ENCODE measurements at regions not wholly inside any gene's neighbourhood (a gene's known extent, or its start where the extent isn't known, plus 50 kb on each side); places are given as distances from the start of the nearest gene placed in this dataset.

- no peak overlapping the region for H3K27ac ChIP-seq
- intact Hi-C loops (cut with DNase I; ENCODE audit: low total_unique reads): no loop called here
These were observed 343.7 kb upstream of the SEMA3A start for GRCh38 chr7:84538268-84538667.

GRCh38 chr7:84536271-84536870 is 341.8 kb upstream of the SEMA3A start:
- no peak for TF ChIP-seq POLR2A (IDR thresholded peaks at IDR 0.05)
- TF ChIP-seq CTCF (IDR thresholded peaks at IDR 0.05): no peak
- DNase-seq: no peak
- Histone ChIP-seq H3K4me3 (no peak overlapping the region), H3K9me3 (no peaks in the 10 kb centered on the region), H3K27ac (no peak overlapping the region), H3K4me1 (no peaks in the 10 kb centered on the region), H3K36me3 (ENCODE audit: low read depth, missing control alignments) (no peaks in the 10 kb centered on the region), H3K27me3 (no peaks in the 10 kb centered on the region)
- 71 to 87% methylated on average over 3 of the region's 3 CpGs for WGBS, 2 donors
- intact Hi-C loops (cut with DNase I; ENCODE audit: low total_unique reads): no loop called here

More at GRCh38 chr7:84538268-84538667, 343.7 kb upstream of the SEMA3A start:
- TF ChIP-seq CTCF (IDR thresholded peaks at IDR 0.05) (no peak), POLR2A (IDR thresholded peaks at IDR 0.05) (no peak)
- DNase-seq: no peak
- Histone ChIP-seq H3K9me3 (no peaks in the 10 kb centered on the region), H3K4me1 (no peaks in the 10 kb centered on the region), H3K27me3 (no peaks in the 10 kb centered on the region), H3K36me3 (ENCODE audit: low read depth, missing control alignments) (no peaks in the 10 kb centered on the region), H3K4me3 (no peak overlapping the region)
- WGBS, 2 donors: 78 to 88% methylated on average over 5 of the region's 5 CpGs

- H3K4me3 ChIP-seq: no peak overlapping the region
- TF ChIP-seq POLR2A (IDR thresholded peaks at IDR 0.05) (no peak), CTCF (IDR thresholded peaks at IDR 0.05) (no peak)
- H3K27ac ChIP-seq: no peak overlapping the region
- H3K4me1 ChIP-seq: no peaks in the 10 kb centered on the region
- no peaks in the 10 kb centered on the region for H3K9me3 ChIP-seq
- 56 to 75% methylated on average over 3 of the region's 3 CpGs for WGBS, 2 donors
- no peak for DNase-seq
- intact Hi-C loops (cut with DNase I; ENCODE audit: low total_unique reads): no loop called here
- H3K36me3 ChIP-seq (ENCODE audit: low read depth, missing control alignments): no peaks in the 10 kb centered on the region
- H3K27me3 ChIP-seq: no peaks in the 10 kb centered on the region
These were observed 341.1 kb upstream of the SEMA3A start for GRCh38 chr7:84535580-84536270.

GRCh38 chr7:84533182-84533581 is 338.6 kb upstream of the SEMA3A start:
- TF ChIP-seq CTCF (IDR thresholded peaks at IDR 0.05) (no peak), POLR2A (IDR thresholded peaks at IDR 0.05) (no peak)
- Histone ChIP-seq H3K4me1 (no peaks in the 10 kb centered on the region), H3K9me3 (no peaks in the 10 kb centered on the region), H3K4me3 (no peak overlapping the region), H3K27me3 (no peaks in the 10 kb centered on the region), H3K27ac (no peak overlapping the region), H3K36me3 (ENCODE audit: low read depth, missing control alignments) (no peaks in the 10 kb centered on the region)
- intact Hi-C loops (cut with DNase I; ENCODE audit: low total_unique reads): no loop called here
- DNase-seq: no peak

GRCh38 chr7:84532196-84532595 is 337.6 kb upstream of the SEMA3A start:
- TF ChIP-seq POLR2A (IDR thresholded peaks at IDR 0.05) (no peak), CTCF (IDR thresholded peaks at IDR 0.05) (no peak)
- H3K27ac ChIP-seq: no peak overlapping the region
- no peaks in the 10 kb centered on the region for H3K4me1 ChIP-seq
- intact Hi-C loops (cut with DNase I; ENCODE audit: low total_unique reads): no loop called here
- DNase-seq: no peak
- H3K27me3 ChIP-seq: no peaks in the 10 kb centered on the region
- H3K9me3 ChIP-seq: no peaks in the 10 kb centered on the region
- no peaks in the 10 kb centered on the region for H3K36me3 ChIP-seq (ENCODE audit: low read depth, missing control alignments)
- H3K4me3 ChIP-seq: no peak overlapping the region
